ENCODE measurements at regions not wholly inside any gene's neighbourhood (a gene's known extent, or its start where the extent isn't known, plus 50 kb on each side); places are given as distances from the start of the nearest gene placed in this dataset.

DNA sequence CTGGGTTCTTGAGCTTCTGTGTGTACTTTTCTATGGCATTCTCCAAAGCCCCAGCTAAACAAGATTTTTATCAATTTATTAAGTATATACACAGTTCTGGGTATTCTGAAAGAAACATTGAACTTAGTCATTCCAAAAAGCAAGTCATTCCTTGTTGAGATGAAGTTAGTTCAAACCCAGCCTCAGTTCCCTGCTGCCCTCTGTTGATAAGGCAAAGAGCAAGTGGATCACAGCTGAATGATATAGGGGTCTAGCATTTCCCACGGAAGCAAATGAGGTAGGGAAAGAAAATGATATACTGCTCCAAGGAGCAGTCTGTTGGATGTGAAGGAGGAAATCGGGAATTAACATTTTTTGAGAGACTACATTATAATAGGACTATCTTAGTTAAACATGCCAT is 841.8 kb upstream of the TENM4 start:
- TF ChIP-seq ZNF274 (IDR thresholded peaks at IDR 0.05; ENCODE audit: low read depth, low read length) = no peak
- TF ChIP-seq YY1 (IDR thresholded peaks at IDR 0.05; ENCODE audit: insufficient read depth, insufficient read length) = no peak
- no peak for TF ChIP-seq SUZ12 (IDR thresholded peaks at IDR 0.05; ENCODE audit: extremely low read depth, insufficient read depth, insufficient read length)
